Ascending aorta (tissue), 2 donors: ENCODE measurements at regions not wholly inside any gene's neighbourhood (a gene's known extent, or its start where the extent isn't known, plus 50 kb on each side); places are given as distances from the start of the nearest gene placed in this dataset.

Experiments
- DNase-seq, 2 donors: peaks; one replicate each; pipeline ENCODE4 v3.0.0-alpha.2; 2019; ENCODE audit warnings: low spot score in 2 of 2
- H3K27ac ChIP-seq, 2 donors: fragments of 200-600 bp; sonication (generic); one replicate each; pipeline ENCODE4 v1.5.1; 2016 to 2017; ENCODE audit warnings: mild to moderate bottlenecking in 1 of 2
- H3K27me3 ChIP-seq: fragments of 200-600 bp; sonication (generic); one replicate; pipeline ENCODE4 v1.5.1; 2017
- H3K36me3 ChIP-seq, 2 donors: fragments of 200-600 bp; sonication (generic); one replicate each; pipeline ENCODE4 v1.5.1; 2016
- H3K4me1 ChIP-seq, 2 donors: fragments of 200-600 bp; sonication (generic); one replicate each; pipeline ENCODE4 v1.5.1; 2016 to 2017; ENCODE audit warnings: mild to moderate bottlenecking in 1 of 2
- H3K4me3 ChIP-seq, 2 donors: fragments of 200-600 bp; sonication (generic); one replicate each; pipeline ENCODE4 v1.5.1; 2016 to 2017; ENCODE audit warnings: mild to moderate bottlenecking in 1 of 2
- H3K9me3 ChIP-seq, 2 donors: fragments of 200-600 bp; sonication (generic); one replicate each; pipeline ENCODE4 v1.5.1; 2016
- intact Hi-C: fragments of 100-400 bp; cut with DNase I; formaldehyde crosslinking; loops from one replicate; pipeline ENCODE4 v1.15.1; 2023
- TF ChIP-seq, protein P1 (sequence below), 3 experiments: fragments of 200-600 bp in 2 of 3; fragments of 450-650 bp in 1 of 3; sonication (generic) in 2 of 3; IDR thresholded peaks; one replicate each; pipeline ENCODE4 v1.5.1; 2016 to 2019; ENCODE audit warnings: antibody characterized with exemption in 3 of 3, mild to moderate bottlenecking in 1 of 3, moderate library complexity in 1 of 3

DNA sequence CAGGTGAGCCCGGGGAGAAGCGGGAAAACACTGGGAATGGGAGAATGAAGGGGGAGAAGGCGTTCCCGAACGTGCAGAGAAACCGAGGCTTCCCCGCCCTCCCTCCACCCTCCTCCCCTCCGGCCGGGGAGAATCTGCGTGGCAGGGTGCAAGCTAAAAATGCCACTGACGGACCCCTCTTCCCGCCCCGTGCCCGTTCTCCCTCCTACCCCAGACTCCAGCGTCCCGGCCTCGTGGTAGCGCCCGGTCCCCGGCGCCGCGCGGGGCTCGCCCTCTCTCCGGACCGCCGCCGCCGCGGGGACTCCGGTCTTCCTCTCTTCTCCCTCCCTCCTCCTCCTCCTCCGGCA lies 81.6 kb upstream of the AK4 start:
- H3K27ac ChIP-seq, result peak overlapping the region; percentile 92 to 95
- no peaks in the 10 kb centered on the region for H3K27me3 ChIP-seq
- H3K4me1 ChIP-seq, result peaks cover 0 to 16% of the 10 kb centered on the region in 2 donors
- no peaks in the 10 kb centered on the region for H3K36me3 ChIP-seq
- H3K4me3 ChIP-seq, result peak overlapping the region; percentile 69 to 96
- DNase-seq, result no peak
- intact Hi-C loops, result loop anchor here (1.0 to 10.0 kb wide), 8 partner anchors 64 to 618 kb away; partner anchors contain the start of genes JAK1, LEPR, LEPROT and RAVER2
- no peaks in the 10 kb centered on the region for H3K9me3 ChIP-seq
- TF ChIP-seq, protein P1, sequence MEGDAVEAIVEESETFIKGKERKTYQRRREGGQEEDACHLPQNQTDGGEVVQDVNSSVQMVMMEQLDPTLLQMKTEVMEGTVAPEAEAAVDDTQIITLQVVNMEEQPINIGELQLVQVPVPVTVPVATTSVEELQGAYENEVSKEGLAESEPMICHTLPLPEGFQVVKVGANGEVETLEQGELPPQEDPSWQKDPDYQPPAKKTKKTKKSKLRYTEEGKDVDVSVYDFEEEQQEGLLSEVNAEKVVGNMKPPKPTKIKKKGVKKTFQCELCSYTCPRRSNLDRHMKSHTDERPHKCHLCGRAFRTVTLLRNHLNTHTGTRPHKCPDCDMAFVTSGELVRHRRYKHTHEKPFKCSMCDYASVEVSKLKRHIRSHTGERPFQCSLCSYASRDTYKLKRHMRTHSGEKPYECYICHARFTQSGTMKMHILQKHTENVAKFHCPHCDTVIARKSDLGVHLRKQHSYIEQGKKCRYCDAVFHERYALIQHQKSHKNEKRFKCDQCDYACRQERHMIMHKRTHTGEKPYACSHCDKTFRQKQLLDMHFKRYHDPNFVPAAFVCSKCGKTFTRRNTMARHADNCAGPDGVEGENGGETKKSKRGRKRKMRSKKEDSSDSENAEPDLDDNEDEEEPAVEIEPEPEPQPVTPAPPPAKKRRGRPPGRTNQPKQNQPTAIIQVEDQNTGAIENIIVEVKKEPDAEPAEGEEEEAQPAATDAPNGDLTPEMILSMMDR (IDR thresholded peaks at IDR 0.05), result no peak

DNA sequence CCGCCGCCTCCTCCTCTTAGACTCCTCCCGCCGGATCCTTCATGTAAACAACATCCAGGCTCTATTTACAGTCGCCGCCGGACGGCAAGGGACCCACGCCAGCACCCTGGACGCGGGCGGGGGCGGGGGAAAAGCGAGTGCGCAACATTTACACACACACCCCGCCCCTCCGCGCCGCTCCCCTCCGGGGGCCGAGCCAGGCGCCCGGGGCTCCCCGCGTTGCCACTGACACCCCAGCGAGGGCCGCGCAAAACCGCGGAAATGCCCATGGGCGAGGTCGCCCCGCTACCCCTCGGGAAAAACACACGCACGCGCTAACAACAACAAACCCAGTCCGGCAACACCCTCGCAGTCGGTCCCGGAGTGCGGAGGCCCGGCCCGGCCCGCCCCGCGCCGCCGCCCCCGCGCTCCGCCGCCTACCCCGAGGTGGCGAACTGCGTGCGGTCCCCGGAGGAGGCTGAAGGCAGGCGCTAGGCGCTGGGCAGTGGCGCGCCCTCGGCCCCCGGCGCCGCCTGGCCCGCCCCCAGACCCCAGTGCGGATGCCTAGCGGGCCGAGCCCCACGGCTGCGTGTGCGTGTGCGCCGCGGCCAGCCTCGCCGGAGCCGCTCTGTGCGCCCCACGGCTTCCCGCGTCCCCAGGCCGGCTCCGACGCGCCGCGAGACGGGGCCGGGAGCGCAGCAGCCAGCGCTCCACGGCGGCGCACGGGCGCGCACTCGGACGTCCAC lies 81.1 kb upstream of the AK4 start:
- Histone ChIP-seq H3K27me3 (no peaks in the 10 kb centered on the region), H3K4me3 (peak overlapping the region; percentile 69 to 96), H3K27ac (peak overlapping the region; percentile 92 to 95), H3K36me3 (no peaks in the 10 kb centered on the region), H3K9me3 (no peaks in the 10 kb centered on the region), H3K4me1 (peaks cover 0 to 14% of the 10 kb centered on the region in 2 donors)
- intact Hi-C loops, result loop anchor here (1.0 to 10.0 kb wide), 8 partner anchors 64 to 618 kb away; partner anchors contain the start of genes JAK1, LEPR, LEPROT and RAVER2
- TF ChIP-seq, protein P1 (IDR thresholded peaks at IDR 0.05), result no peak
- peak; percentile 80 to 97 for DNase-seq

DNA sequence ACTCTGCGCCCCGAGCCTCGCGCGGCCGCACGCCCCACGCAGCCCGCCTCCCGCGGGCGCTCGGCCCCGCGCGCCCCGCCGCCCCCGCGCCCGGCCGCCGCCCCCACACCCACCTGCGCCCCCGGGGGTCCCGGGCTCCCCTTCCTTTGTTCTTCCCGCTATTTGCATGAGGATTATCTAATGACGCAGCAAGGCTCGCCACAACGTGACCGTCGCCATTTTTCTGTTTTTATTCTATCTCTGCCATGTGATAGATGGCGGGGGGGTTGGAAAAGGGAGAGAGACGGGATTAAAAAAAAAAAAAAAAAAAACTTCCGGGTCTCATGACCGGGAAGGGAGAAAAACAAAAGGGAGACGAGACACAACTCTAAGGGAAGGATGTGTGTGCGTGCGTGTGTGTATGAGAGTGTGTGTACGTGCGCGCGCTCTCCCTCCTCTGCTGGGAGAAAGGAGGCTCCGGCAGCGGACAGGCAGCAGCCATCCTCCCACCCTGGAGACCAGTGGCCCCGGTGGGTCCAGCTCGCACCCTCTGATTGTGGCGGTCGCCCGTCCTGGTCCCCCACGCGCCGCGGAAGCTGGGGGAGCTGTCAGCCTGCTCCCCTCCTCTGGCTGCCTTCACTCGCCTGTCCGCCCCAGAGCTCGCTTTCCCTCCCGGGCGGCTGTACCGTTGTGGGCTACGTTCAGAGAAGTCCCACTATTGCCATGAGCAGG lies 80.4 kb upstream of the AK4 start:
- intact Hi-C loops, result loop anchor here (2.0 to 10.0 kb wide), 8 partner anchors 65 to 617 kb away; partner anchors contain the start of genes AK4, LEPR, LEPROT and RAVER2
- H3K36me3 ChIP-seq, result no peaks in the 10 kb centered on the region
- peaks cover 0 to 8% of the 10 kb centered on the region in 2 donors for H3K4me1 ChIP-seq
- TF ChIP-seq, protein P1 (IDR thresholded peaks at IDR 0.05), result no peak
- no peaks in the 10 kb centered on the region for H3K9me3 ChIP-seq
- DNase-seq, result peak; percentile 13 to 83
- peak overlapping the region; percentile 92 to 95 for H3K27ac ChIP-seq
- no peaks in the 10 kb centered on the region for H3K27me3 ChIP-seq
- peak overlapping the region; percentile 69 to 96 for H3K4me3 ChIP-seq

DNA sequence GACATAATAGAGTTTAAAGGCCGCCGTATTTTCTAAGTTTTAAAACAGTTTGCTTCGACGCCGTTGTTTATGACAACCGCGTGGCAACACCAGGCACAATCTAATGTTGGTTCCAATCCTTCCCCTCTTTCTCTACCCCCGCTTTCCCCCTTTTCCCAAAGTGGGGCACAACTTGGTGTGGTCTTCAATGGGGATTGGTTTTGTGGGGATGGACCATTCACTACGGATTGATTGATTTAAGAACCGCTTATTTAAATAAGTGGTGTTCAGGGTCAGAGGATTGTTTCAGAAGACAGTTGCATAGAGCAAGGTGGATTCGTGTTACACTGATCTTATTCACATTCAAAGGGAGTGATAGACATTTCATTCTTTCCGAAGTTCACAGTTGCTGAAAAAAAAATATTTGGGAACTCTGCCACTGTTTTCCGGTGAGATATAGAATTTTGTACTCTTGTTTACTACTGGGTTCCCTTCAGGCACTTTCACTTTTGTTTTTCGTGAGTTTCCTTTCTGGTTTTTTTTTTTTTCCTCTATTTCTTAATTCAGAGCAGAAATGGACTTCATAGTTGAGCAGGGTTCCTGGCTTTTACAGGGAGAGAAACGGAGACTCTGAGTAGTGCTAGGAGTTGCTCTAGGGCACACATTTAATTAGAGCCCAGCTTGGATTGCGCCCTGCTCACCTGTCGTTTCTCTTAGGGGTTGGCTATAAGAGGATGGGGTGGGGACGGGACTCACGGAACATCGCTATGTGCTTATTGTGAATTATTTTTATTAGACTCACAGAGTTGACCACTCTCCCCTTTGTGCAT lies 79.6 kb upstream of the AK4 start:
- no peaks in the 10 kb centered on the region for H3K27me3 ChIP-seq
- intact Hi-C loops, result loop anchor here (2.0 to 10.0 kb wide), 5 partner anchors 80 to 616 kb away; partner anchors contain the start of genes AK4 and RAVER2
- H3K36me3 ChIP-seq, result no peaks in the 10 kb centered on the region
- H3K4me3 ChIP-seq, result peak overlapping the region; percentile 69 to 96
- TF ChIP-seq, protein P1 (IDR thresholded peaks at IDR 0.05), result no peak
- DNase-seq, result no peak
- H3K4me1 ChIP-seq, result peaks cover 0 to 7% of the 10 kb centered on the region in 2 donors
- H3K27ac ChIP-seq, result peak overlapping the region; percentile 92 to 95
- no peaks in the 10 kb centered on the region for H3K9me3 ChIP-seq

DNA sequence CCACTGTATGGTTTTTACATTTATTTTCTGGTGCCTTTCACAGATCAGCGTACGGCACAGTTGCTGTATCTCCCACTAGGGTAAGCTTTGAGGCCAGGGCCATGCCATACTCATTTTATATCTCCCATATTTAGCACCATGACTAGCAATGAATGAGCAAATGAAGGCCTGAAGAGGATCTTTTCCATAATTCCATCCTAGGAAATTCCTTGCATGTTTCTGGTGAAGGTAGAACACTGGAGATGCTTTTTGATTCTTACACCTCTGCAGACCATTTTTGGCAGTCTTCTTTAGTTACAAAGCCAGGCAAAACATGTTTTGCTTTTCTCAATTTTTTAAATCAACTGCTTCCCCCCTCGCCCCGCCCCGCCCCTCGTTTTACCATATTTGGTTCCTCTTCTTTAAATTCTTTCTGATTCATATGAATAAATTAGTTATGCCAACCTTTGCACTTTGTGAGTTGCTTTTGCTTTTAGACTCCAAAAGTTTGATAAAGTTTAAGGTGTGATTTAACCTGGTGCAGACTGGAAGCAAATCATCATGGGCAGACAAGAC lies 78.9 kb upstream of the AK4 start:
- Histone ChIP-seq H3K27me3 (no peaks in the 10 kb centered on the region), H3K4me1 (peaks cover 0 to 7% of the 10 kb centered on the region in 2 donors), H3K9me3 (no peaks in the 10 kb centered on the region), H3K27ac (peak overlapping the region; percentile 92 to 95), H3K4me3 (peak overlapping the region; percentile 69 to 96), H3K36me3 (no peaks in the 10 kb centered on the region)
- intact Hi-C loops, result loop anchor here (2.0 to 10.0 kb wide), 5 partner anchors 80 to 616 kb away; partner anchors contain the start of genes AK4 and RAVER2
- DNase-seq, result no peak
- TF ChIP-seq, protein P1 (IDR thresholded peaks at IDR 0.05), result no peak
